GM21529 (cell line): ENCODE measurements at regions not wholly inside any gene's neighbourhood (a gene's known extent, or its start where the extent isn't known, plus 50 kb on each side); places are given as distances from the start of the nearest gene placed in this dataset.
"Not testable (repeated sequence)": the region's sequence is repeated elsewhere in the genome, so short reads cannot be mapped to it uniquely, and the experiment has no call there.

Experiments
- ATAC-seq: cut with Tn5 transposase; IDR thresholded peaks from one replicate; pipeline ENCODE4 v1.9.1; 2021; ENCODE audit not compliant: unreplicated experiment

GRCh38 chr15:69668039-69668705, 215.6 kb downstream of the RPLP1 start:
- ATAC-seq, result no peak

GRCh38 chr15:69668963-69669362, 216.3 kb downstream of the RPLP1 start:
- peak; percentile 39 for ATAC-seq

- no peak for ATAC-seq
These were observed 216.8 kb downstream of the RPLP1 start for GRCh38 chr15:69669446-69669845.

- ATAC-seq, result no peak
These were observed 220.8 kb downstream of the RPLP1 start for GRCh38 chr15:69673291-69673881.

GRCh38 chr15:69675731-69676130, 223.1 kb downstream of the RPLP1 start:
- no peak for ATAC-seq

- ATAC-seq, result no peak
These were observed 224.8 kb downstream of the RPLP1 start for GRCh38 chr15:69677403-69677802.

- ATAC-seq, result peak; percentile 90
These were observed 227.1 kb downstream of the RPLP1 start for GRCh38 chr15:69679623-69680228.

- ATAC-seq, result not testable (repeated sequence)
These were observed 232.2 kb downstream of the RPLP1 start for GRCh38 chr15:69684823-69685222.

- no peak for ATAC-seq
These were observed 233.2 kb downstream of the RPLP1 start for GRCh38 chr15:69685512-69686452.

GRCh38 chr15:69686626-69687025, 234.0 kb downstream of the RPLP1 start:
- no peak for ATAC-seq

GRCh38 chr15:69689133-69689532, 236.5 kb downstream of the RPLP1 start:
- ATAC-seq, result no peak

- no peak for ATAC-seq
These were observed 238.8 kb downstream of the RPLP1 start for GRCh38 chr15:69691307-69692015.

GRCh38 chr15:69692342-69692741, 239.7 kb downstream of the RPLP1 start:
- ATAC-seq, result no peak

GRCh38 chr15:69693059-69693458, 240.4 kb downstream of the RPLP1 start:
- no peak for ATAC-seq

GRCh38 chr15:69696946-69697345, 244.3 kb downstream of the RPLP1 start:
- ATAC-seq, result no peak

GRCh38 chr15:69697916-69698315, 245.3 kb downstream of the RPLP1 start:
- ATAC-seq, result no peak

- ATAC-seq, result no peak
These were observed 246.5 kb downstream of the RPLP1 start for GRCh38 chr15:69699096-69699495.

GRCh38 chr15:69700380-69700779, 247.8 kb downstream of the RPLP1 start:
- no peak for ATAC-seq

- no peak for ATAC-seq
These were observed 248.6 kb downstream of the RPLP1 start for GRCh38 chr15:69701198-69701597.

- no peak for ATAC-seq
These were observed 251.0 kb downstream of the RPLP1 start for GRCh38 chr15:69703532-69704187.
